Esophagus mucosa (tissue), 1 donor: ENCODE measurements at regions not wholly inside any gene's neighbourhood (a gene's known extent, or its start where the extent isn't known, plus 50 kb on each side); places are given as distances from the start of the nearest gene placed in this dataset.
"Not testable (repeated sequence)": the region's sequence is repeated elsewhere in the genome, so short reads cannot be mapped to it uniquely, and the experiment has no call there.

ENCODE experiments used
- ATAC-seq: fragments of 200-7000 bp; cut with Tn5 transposase; one replicate; pipeline ENCODE4 v1.9.1; 2020
- donor health status: DM: yes; HTN: yes; CAD: no.

DNA sequence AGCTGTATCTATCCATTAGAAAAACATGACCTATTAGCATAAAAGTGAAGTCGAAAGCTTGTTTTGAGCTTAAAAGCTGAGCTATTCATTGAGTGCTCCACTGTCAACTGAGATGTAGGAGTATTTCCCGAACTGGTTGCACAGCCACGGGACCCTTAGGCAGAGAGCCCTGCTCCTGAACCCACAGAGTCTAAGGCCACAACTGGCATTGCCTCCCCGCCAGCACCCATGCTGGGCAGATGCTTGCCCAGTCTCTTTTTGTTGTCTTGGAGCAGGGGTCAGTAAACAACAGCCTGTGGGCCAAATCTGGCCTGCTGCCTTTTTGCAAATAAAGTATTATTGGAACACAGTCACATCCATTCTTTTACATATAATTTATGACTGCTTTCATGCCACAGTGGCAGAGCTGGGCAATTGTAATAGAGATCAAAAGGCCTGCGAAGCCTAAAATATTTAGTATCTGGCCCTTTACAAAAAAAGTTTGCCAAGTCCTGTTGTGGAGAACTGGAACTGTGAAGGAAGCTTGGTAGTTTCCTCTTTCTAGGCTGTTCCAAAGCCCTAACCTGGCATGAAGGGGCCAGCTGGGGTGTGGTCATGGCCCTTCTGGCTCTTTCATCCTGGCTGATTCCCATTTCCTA lies 58.4 kb upstream of the WAPL start:
- ATAC-seq = no peak

- ATAC-seq = no peak
These were observed 58.9 kb upstream of the WAPL start for GRCh38 chr10:86580521-86580891.

DNA sequence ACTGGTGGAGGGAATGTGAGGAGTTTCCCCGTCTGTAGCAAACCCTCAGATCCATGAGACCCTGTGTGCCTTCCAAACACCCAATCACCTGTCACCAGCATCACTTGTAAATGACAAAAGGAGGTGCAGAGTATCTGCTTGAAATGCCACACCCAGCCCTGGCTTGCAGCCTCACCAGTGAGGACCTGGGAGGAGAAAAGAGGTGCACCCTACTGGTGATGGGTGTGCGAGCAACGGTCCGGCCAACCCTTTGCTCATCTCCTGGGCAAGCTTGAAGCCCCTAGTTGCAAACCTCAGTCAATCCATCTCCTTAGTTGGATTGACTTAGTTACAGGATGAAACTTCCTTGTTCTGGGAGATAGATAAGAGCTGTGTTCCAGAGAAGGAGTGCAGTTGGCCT lies 62.4 kb upstream of the WAPL start:
- peak; percentile 45 for ATAC-seq

DNA sequence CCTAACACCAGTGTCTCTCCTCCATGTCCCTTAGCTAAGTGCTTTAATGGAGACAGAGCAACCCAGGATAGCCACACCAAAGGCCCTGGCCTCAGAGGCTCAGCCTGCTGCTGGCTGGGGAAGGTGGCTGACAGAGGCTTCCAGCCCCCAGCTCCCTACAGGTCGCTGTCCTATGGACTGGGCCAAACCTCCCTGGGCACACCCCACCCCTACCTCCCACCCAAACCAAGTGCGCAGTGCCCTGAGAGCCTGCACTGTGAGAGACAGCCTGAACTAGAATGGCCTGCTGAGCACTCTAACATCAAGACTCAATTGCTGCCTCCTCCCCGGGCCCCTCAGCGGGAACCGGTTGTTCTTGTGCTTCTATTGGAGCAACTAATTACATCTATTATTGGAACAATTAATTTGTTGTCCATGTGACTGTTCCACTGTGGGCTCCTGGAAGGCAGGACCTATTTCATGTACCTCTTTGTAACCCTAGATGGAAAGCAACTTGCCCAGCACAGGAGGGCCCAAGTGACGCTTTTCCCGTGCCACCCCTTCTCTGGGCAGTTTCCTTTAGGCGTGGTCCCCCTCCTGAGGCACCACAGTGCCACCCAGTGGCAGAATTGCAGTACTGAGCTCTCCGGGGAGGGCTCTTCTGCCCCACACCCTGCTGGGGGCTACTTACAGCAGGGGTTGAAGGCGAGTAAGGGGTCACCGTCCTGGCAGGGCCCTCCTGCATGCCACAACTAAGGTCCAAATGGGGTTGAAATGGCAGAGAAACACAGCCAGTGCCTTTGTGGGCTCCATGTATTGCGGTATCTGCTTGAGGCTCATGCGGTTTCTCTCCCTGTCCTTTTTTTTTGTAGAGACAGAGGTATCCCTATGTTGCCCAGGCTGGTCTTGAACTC lies 63.7 kb upstream of the WAPL start:
- ATAC-seq = peak; percentile 94

DNA sequence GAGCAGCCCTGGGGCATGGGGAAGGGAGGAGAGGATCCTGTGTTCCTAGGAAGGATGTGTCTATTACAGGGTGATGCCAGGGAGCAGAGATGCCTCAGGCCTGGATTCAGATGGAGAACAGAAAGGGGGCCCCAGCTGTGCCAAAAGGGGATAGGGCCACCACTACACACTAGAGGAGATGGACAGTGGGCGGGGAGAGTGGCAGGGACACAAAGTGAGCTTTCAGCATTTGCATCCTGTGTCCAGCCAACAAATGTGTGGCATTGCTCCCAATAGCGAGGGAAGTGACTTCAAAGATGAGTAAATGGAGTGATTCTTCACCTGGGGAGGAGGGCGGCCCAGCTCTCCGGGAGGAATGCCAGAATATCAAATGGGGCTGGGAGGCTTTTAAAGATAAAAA lies 64.9 kb upstream of the WAPL start:
- ATAC-seq = no peak

DNA sequence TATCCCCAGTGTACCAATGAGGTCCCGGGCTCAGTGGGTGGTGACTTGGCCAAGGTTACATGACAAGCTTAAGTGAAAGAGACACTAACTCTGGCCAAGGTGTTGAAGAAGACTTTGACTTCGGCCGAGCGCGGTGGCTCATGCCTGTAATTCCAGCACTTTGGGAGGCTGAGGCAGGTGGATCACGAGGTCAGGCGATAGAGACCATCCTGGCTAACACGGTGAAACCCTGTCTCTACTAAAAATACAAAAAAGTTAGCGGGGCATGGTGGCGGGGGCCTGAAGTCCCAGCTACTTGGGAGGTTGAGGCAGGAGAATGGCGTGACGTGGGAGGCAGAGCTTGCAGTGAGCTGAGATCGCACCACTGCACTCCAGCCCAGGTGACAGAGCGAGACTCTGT lies 65.6 kb upstream of the OPN4 start:
- ATAC-seq = not testable (repeated sequence)

DNA sequence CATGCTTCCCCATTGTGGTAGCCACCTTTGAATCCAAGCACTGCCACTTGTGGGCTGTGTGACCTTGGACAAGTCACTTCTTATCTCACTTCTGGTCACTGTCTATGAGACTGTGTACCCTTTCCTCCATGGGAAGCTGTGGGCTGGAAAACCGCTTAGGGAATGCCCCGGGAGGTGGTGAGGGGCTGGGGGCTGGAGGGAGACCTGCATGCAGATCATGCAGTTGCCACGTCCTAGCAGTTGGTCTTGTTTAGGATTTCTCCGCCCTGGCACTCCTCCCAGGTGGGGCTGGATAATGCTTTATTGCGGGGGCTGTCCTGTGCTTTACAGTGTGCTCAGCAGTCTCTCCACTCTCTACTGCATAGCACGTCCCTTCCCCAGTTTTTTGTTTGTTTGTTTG lies 62.9 kb upstream of the OPN4 start:
- ATAC-seq = no peak

DNA sequence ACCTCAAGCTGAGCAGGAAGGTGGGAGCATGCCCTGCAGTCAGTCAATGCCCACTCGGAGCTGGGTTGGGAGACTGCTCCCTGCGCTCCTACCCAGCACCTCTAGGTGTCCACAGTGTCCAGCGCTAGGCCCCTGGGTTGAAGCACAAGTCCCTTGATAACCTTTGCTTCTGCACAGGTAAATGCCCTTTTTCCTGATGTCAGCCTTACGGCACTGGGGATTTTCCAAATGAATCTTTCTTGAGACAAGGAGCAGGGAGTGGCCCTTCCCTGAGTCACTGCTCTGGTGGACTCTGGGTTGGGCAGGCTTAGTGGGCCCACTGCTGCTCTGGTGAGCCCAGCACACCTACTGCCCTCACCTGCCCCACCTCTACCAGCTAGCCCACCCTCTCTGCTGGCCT lies 61.9 kb upstream of the OPN4 start:
- ATAC-seq = peak; percentile 66

DNA sequence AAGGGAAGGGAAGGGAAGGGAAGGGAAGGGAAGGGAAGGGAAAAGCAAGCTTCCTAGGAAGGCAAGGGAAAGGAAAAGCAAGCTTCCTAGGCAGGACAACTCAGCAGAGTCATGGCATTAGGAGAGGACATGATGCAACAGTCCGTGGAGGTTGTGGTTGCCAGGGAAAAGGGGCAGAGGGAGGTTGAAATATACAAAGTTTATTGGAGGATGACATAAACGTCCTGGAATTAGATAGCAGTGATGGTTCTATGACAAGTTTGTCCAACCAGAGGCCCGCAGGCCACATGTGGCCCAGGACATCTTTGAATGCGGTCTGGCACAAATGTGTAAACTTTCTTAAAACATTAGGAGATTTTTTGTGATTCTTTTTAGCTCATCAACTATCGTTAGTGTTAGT lies 59.8 kb upstream of the OPN4 start:
- no peak for ATAC-seq

DNA sequence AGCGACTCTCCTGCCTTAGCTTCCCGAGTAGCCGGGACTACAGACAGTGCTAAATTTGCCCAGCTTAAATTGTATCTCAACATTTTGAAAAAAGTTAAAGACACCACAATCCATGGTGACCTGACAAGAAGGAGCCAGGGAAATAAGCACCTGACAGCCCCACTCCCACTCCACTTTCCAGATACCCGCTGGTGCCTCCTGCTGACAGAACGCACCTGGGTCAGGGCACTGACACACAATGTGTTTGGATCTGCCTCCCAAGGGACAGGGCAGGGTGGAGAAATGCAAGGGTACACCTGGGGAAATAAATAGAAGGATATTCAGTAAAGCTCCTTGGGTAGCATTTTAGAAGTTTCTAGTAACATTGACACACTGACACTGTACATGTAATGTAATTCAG lies 58.9 kb upstream of the OPN4 start:
- no peak for ATAC-seq

GRCh38 chr10:86596266-86596665 lies 58.1 kb upstream of the OPN4 start:
- no peak for ATAC-seq

- ATAC-seq = no peak
These were observed 57.0 kb upstream of the OPN4 start for GRCh38 chr10:86597306-86597705.

GRCh38 chr10:86598151-86598550 lies 56.2 kb upstream of the OPN4 start:
- no peak for ATAC-seq

GRCh38 chr10:86599041-86599440 lies 55.3 kb upstream of the OPN4 start:
- ATAC-seq = no peak

- peak; percentile 85 for ATAC-seq
These were observed 54.6 kb upstream of the OPN4 start for GRCh38 chr10:86599729-86600128.

DNA sequence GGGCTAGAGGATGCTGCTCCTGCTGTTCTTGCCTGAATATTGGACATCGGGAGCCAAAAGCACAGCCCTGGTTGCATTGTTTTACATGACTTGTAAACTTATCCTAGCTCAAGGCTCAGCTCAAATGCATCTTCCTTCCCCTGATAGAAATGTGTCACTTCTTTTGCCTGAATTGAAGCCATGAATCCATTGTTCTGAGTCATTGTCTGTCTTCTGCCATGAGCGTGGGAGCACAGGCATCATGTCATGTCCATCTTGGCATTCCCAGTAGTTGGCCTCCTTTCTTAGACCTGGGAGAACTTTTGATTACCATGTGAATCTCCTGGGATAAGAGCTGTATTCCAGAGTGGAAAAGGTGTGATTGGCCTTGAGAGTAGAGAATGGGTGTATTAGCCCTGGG lies 54.1 kb upstream of the OPN4 start:
- ATAC-seq = no peak

DNA sequence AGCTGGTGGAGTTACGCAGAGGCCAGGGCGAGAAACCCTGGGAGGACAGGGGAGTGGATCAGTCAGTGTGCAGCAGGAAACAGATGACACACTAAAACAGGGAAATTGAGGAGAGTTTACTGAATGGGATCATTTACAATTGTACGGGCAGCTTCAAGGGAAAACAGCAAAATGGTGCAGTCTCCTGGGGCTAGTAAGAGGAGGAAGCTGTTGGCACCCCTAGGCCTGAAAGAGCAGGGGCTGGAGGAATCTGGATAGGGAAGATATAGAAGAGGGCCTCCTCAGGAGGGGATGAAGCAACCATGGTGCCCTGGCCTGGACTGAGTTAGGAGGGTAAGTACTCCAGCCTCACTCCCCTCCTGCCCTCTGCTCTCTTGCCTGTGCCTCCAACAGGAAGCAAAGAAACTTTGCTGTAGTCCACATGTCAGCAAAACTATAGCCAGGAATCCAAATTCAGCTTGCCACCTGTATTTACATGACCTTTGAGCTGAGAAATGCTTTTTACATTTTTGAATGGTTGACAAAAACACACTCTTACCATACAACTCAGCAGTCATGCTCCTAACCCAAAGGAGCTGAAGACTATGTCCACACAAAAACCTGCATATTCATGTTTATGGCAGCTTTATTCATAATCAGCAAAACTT lies 52.3 kb upstream of the OPN4 start:
- ATAC-seq = no peak

DNA sequence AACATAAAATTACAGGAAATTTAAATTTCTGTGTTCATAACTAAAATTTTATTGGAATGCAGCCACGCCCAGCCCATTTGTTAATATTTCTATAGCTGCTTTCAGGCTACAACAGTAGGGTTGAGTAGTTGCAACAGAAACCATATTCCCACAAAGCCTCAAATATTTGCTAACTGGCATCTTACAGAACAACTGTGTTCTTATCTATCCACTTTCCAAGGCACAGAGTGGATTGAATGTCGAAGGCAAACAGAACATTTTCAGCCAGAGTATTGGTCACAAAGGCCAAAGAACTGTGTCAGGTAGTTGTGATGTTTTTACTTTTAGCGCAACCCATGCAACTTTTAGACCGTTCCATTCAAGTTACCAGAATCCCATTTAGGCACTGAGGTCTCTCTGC lies 51.1 kb upstream of the OPN4 start:
- ATAC-seq = no peak
